DMS153 treated with DMSO at 0.1 percent for 48 hours (cell line): ENCODE measurements at regions not wholly inside any gene's neighbourhood (a gene's known extent, or its start where the extent isn't known, plus 50 kb on each side); places are given as distances from the start of the nearest gene placed in this dataset.
"Not testable (repeated sequence)": the region's sequence is repeated elsewhere in the genome, so short reads cannot be mapped to it uniquely, and the experiment has no call there.

Experiments
- DNase-seq: peaks from one replicate; lab custom pipeline; 2025; ENCODE audit not compliant: unreplicated experiment; lab: John Stamatoyannopoulos, UW

- DNase-seq: no peak
These were observed 519.1 kb upstream of the AUTS2 start for GRCh38 chr7:69078997-69079769.

DNA sequence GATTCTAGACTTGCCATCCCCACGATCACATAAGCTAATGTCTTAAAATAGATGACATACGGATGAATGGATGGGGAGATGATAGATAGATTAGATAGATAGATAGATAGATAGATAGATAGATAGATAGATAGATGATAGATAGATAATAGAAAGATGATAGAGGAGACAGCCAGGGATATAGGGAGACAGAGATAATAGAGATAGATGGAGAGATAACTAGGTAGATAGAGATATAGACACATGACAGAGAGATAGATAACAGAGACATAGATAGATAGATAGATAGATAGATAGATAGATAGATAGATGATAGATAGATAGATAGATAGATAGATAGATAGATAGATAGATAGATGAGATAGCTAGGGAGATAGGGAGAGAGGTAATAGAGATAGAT lies 511.0 kb upstream of the AUTS2 start:
- DNase-seq: not testable (repeated sequence)

- no peak for DNase-seq
These were observed 510.1 kb upstream of the AUTS2 start for GRCh38 chr7:69088185-69088584.

GRCh38 chr7:69090936-69091335 lies 507.3 kb upstream of the AUTS2 start:
- DNase-seq: no peak

DNA sequence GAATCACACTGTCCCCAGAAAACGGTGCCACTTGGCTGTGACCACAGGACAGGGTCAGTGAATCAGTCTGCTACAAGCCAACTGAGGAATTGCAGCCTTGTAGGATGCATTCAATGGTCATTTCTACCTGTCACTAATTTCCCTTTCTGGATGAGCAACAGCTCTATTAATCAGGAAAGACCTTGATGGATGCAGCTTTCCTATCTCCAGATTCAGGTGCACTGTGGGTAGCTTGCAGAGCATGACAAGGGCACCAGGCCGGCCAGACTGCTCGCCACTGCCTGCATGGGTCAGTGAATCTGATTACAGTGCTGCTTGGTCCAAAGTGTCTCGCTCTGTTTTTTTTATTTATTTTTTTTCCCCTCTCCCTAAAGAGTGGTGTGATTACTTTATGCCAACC lies 506.8 kb upstream of the AUTS2 start:
- no peak for DNase-seq

GRCh38 chr7:69095127-69095526 lies 503.1 kb upstream of the AUTS2 start:
- DNase-seq: no peak

DNA sequence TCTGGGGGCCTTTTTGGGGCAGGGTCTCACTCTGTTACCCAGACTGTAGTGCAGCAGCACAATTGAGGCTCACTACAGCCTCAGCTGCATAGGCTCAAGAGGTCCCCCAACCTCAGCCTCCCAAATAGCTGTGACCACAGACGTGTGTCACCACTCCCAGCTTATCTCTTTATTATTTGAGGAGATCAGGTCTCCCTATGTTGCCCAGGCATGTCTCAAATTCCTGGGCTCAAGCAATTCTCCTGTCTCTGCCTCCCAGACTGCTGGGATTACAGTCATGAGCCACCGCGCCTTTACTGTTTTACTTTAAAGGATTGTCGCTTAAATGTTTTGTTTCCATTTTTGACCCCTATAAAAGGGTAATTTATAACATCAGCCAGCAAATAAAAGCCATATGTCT lies 502.6 kb upstream of the AUTS2 start:
- no peak for DNase-seq

GRCh38 chr7:69104023-69104422 lies 494.3 kb upstream of the AUTS2 start:
- no peak for DNase-seq

GRCh38 chr7:69105092-69105491 lies 493.2 kb upstream of the AUTS2 start:
- no peak for DNase-seq

GRCh38 chr7:69105981-69106380 lies 492.3 kb upstream of the AUTS2 start:
- no peak for DNase-seq

- DNase-seq: not testable (repeated sequence)
These were observed 491.8 kb upstream of the AUTS2 start for GRCh38 chr7:69106449-69106848.

- not testable (repeated sequence) for DNase-seq
These were observed 491.3 kb upstream of the AUTS2 start for GRCh38 chr7:69106946-69107345.

GRCh38 chr7:69108097-69108496 lies 490.2 kb upstream of the AUTS2 start:
- DNase-seq: no peak

GRCh38 chr7:69109246-69109645 lies 489.0 kb upstream of the AUTS2 start:
- no peak for DNase-seq

DNA sequence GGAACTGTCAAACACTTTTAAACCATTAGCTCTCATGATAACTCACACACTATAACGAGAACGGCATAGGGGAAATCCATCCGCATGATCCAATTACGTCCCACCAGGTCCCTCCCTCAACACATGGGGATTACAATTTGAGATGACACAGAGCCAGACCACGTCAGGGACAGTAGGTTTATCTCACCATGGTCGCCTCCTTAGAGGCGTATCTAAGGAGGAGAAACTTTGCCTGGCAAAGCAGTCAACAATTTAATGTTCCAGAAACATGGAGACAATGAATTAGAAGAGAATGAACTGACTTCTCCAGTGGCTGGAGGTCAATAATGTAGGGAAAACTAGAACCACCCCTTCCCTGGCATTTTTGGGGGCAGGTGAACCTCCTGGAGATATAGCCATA lies 488.4 kb upstream of the AUTS2 start:
- no peak for DNase-seq

DNA sequence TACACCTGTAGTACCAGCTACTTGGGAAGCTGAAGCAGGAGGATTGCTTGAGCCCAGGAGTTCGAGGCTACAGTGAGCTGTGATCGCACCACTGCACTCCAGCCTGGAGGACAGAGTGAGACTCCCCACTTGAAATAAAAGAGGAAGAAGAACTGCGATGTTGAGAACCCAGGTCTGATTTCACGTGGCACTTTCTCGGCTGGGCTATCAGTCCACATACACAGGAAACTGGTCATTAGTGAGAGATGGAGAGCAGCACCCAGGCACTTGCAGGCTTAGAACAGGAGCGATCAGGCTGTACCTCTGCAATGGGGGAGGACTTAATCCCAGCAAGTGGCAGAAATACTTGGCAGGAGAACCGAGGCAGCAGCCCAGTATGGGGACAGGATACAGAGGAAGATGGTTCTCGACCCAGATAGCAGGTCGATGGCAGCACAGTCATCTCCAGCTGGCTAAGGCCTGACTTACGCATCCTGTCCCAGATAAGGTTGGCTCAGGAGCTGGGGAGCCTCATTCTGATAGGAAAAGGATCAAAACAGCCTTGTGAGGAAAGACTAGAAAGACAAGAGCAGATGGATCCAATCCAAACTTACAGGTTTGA lies 487.7 kb upstream of the AUTS2 start:
- DNase-seq: no peak

- no peak for DNase-seq
These were observed 483.9 kb upstream of the AUTS2 start for GRCh38 chr7:69114374-69114773.

DNA sequence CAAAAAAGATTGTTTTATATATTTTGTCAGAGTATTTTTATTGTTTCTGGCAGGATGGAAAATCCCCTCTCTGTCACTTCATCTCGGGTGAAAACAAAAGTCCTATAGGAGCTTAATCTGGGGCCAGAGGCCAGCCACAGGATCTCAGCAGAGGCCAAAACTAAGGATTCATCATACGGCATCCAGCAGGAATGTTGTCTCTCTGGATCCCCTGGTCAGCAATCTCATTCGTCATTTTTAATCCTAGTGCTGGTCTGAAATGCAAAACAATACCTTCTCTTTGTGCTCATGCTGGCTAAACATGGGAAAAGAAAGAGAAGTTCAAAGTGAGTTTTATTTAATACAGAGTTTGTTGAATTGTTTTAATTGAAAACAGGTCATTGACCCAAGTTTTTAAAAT lies 482.5 kb upstream of the AUTS2 start:
- no peak for DNase-seq

GRCh38 chr7:69116196-69116595 lies 482.1 kb upstream of the AUTS2 start:
- not testable (repeated sequence) for DNase-seq

- DNase-seq: no peak
These were observed 475.3 kb upstream of the AUTS2 start for GRCh38 chr7:69122953-69123352.

- DNase-seq: no peak
These were observed 471.3 kb upstream of the AUTS2 start for GRCh38 chr7:69126896-69127479.

DNA sequence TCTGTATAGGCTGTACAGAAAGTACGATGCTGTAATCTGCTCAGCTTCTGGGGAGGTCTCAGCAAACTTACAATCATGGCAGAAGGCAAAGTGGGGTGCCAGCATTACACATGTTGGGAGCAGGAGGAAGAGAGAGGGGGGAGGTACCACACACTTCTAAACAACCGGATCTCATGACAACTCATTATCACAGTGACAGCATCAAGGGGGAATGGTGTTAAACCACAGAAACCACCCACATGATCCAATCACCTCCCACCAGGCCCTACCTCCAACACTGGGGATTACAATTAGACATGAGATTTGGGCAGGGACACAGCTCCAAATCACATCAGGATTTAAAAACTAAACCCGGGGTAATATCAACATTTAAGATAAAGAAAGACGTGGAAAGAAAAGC lies 468.8 kb upstream of the AUTS2 start:
- DNase-seq: no peak
